Fibroblast of lung (primary cell): ENCODE measurements at regions not wholly inside any gene's neighbourhood (a gene's known extent, or its start where the extent isn't known, plus 50 kb on each side); places are given as distances from the start of the nearest gene placed in this dataset.
A peak's percentile ranks its signal among the peaks of the same experiment; 100 is the strongest.

Experiments used
- DNase-seq, 2 donors: peaks; one replicate each; pipeline versions ENCODE4 v3.0.0 to v3.0.0-alpha.2; 2010; ENCODE audit warnings: low read depth in 2 of 2
- H2AFZ ChIP-seq: 2 replicates; pipeline ENCODE4 v1.5.1; 2012; ENCODE audit warnings: low read length, control low read depth, inconsistent platforms
- H3K27ac ChIP-seq: 2 replicates; pipeline ENCODE4 v1.5.1; 2011; ENCODE audit warnings: low read length, control low read depth; ENCODE audit not compliant: insufficient read depth
- H3K27me3 ChIP-seq: 2 replicates; pipeline ENCODE4 v1.5.1; 2011; ENCODE audit warnings: mild to moderate bottlenecking, low read length; ENCODE audit not compliant: control insufficient read depth, insufficient read depth
- H3K36me3 ChIP-seq: 2 replicates; pipeline ENCODE4 v1.5.1; 2011; ENCODE audit warnings: low read length; ENCODE audit not compliant: control insufficient read depth, insufficient read depth
- H3K4me1 ChIP-seq: 2 replicates; pipeline ENCODE4 v1.5.1; 2011; ENCODE audit warnings: low read length; ENCODE audit not compliant: control insufficient read depth, insufficient read depth; ENCODE audit errors: extremely low read depth
- H3K4me2 ChIP-seq: 2 replicates; pipeline ENCODE4 v1.5.1; 2011; ENCODE audit warnings: low read length, control low read depth; ENCODE audit not compliant: insufficient read depth; ENCODE audit errors: extremely low read depth
- H3K4me3 ChIP-seq, 4 experiments: fragments of 200-600 bp in 1 of 4; sonication (generic) in 1 of 4; replicated peaks in 1 of 4; 2 replicates each; pipeline ENCODE4 v1.5.1; 2011 to 2016; ENCODE audit warnings: low read length in 4 of 4, low read depth in 3 of 4, mild to moderate bottlenecking in 3 of 4, control low read depth in 2 of 4, inconsistent platforms in 1 of 4, mixed read lengths in 1 of 4; ENCODE audit not compliant: insufficient read depth in 1 of 4; ENCODE audit errors: control extremely low read depth in 1 of 4
- H3K79me2 ChIP-seq: 2 replicates; pipeline ENCODE4 v1.5.1; 2012; ENCODE audit warnings: mild to moderate bottlenecking, low read length, inconsistent platforms; ENCODE audit not compliant: control insufficient read depth, insufficient read depth
- H3K9ac ChIP-seq: 2 replicates; pipeline ENCODE4 v1.5.1; 2011; ENCODE audit warnings: mild to moderate bottlenecking, low read length, control low read depth; ENCODE audit not compliant: insufficient read depth
- H3K9me3 ChIP-seq: 2 replicates; pipeline ENCODE4 v1.5.1; 2012; ENCODE audit warnings: low read depth, low read length; ENCODE audit not compliant: control insufficient read depth, insufficient read depth
- H4K20me1 ChIP-seq: 2 replicates; pipeline ENCODE4 v1.5.1; 2011; ENCODE audit warnings: low read length; ENCODE audit not compliant: control insufficient read depth, insufficient read depth; ENCODE audit errors: extremely low read depth
- EZH2 ChIP-seq: IDR thresholded peaks from 2 replicates; pipeline ENCODE4 v1.5.1; 2012; ENCODE audit warnings: low read length, control low read depth, mild to moderate bottlenecking; ENCODE audit errors: missing control alignments
- TF ChIP-seq, protein P1 (sequence below), 2 donors: IDR thresholded peaks in 1 of 2; conservative IDR thresholded peaks in 1 of 2; 1 replicate in 1 of 2; 2 replicates in 1 of 2; pipeline ENCODE4 v1.5.1; 2011 to 2012; ENCODE audit warnings: low read length in 2 of 2, control low read depth in 1 of 2, inconsistent platforms in 1 of 2, low read depth in 1 of 2, mild to moderate bottlenecking in 1 of 2

- Histone ChIP-seq H3K36me3 (no peaks in the 10 kb centered on the region), H3K4me3 (no peak overlapping the region), H3K27ac (no peak overlapping the region), H3K9ac (no peak overlapping the region), H3K27me3 (peaks cover 7% of the 10 kb centered on the region), H2AFZ (no peak overlapping the region), H3K4me1 (no peaks in the 10 kb centered on the region), H3K79me2 (no peaks in the 10 kb centered on the region), H3K9me3 (no peaks in the 10 kb centered on the region), H3K4me2 (no peak overlapping the region), H4K20me1 (no peaks in the 10 kb centered on the region)
- peak; percentile 8 to 61 for DNase-seq
- TF ChIP-seq EZH2: no peak
- TF ChIP-seq, protein P1, sequence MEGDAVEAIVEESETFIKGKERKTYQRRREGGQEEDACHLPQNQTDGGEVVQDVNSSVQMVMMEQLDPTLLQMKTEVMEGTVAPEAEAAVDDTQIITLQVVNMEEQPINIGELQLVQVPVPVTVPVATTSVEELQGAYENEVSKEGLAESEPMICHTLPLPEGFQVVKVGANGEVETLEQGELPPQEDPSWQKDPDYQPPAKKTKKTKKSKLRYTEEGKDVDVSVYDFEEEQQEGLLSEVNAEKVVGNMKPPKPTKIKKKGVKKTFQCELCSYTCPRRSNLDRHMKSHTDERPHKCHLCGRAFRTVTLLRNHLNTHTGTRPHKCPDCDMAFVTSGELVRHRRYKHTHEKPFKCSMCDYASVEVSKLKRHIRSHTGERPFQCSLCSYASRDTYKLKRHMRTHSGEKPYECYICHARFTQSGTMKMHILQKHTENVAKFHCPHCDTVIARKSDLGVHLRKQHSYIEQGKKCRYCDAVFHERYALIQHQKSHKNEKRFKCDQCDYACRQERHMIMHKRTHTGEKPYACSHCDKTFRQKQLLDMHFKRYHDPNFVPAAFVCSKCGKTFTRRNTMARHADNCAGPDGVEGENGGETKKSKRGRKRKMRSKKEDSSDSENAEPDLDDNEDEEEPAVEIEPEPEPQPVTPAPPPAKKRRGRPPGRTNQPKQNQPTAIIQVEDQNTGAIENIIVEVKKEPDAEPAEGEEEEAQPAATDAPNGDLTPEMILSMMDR (conservative IDR thresholded peaks at IDR 0.05 in 1 of 2, IDR thresholded peaks at IDR 0.05 in 1 of 2; ENCODE audit: low read depth in 1 of 2, low read length in 2 of 2): no peak
These were observed 75.7 kb upstream of the E2F8 start for GRCh38 chr11:19316434-19316833.

- Histone ChIP-seq H2AFZ (no peak overlapping the region), H3K27me3 (peaks cover 7% of the 10 kb centered on the region), H3K36me3 (no peaks in the 10 kb centered on the region), H3K27ac (no peak overlapping the region), H4K20me1 (no peaks in the 10 kb centered on the region), H3K4me2 (no peak overlapping the region), H3K9me3 (no peaks in the 10 kb centered on the region), H3K9ac (no peak overlapping the region), H3K79me2 (no peaks in the 10 kb centered on the region), H3K4me1 (no peaks in the 10 kb centered on the region), H3K4me3 (no peak overlapping the region)
- no peak for DNase-seq
- TF ChIP-seq, protein P1 (conservative IDR thresholded peaks at IDR 0.05 in 1 of 2, IDR thresholded peaks at IDR 0.05 in 1 of 2; ENCODE audit: low read depth in 1 of 2, low read length in 2 of 2): no peak
- no peak for TF ChIP-seq EZH2
These were observed 74.8 kb upstream of the E2F8 start for GRCh38 chr11:19315511-19315910.

- Histone ChIP-seq H3K27ac (no peak overlapping the region), H3K36me3 (no peaks in the 10 kb centered on the region), H3K9me3 (no peaks in the 10 kb centered on the region), H3K27me3 (peaks cover 7% of the 10 kb centered on the region), H2AFZ (no peak overlapping the region), H3K4me2 (no peak overlapping the region), H3K4me3 (no peak overlapping the region), H3K9ac (no peak overlapping the region), H3K4me1 (no peaks in the 10 kb centered on the region), H4K20me1 (no peaks in the 10 kb centered on the region), H3K79me2 (no peaks in the 10 kb centered on the region)
- no peak for TF ChIP-seq EZH2
- TF ChIP-seq, protein P1 (conservative IDR thresholded peaks at IDR 0.05 in 1 of 2, IDR thresholded peaks at IDR 0.05 in 1 of 2; ENCODE audit: low read depth in 1 of 2, low read length in 2 of 2): no peak
- no peak for DNase-seq
These were observed 72.4 kb upstream of the E2F8 start for GRCh38 chr11:19313140-19313539.
